ENCODE measurements at regions not wholly inside any gene's neighbourhood (a gene's known extent, or its start where the extent isn't known, plus 50 kb on each side); places are given as distances from the start of the nearest gene placed in this dataset.
"Not testable (repeated sequence)": the region's sequence is repeated elsewhere in the genome, so short reads cannot be mapped to it uniquely, and the experiment has no call there.

DNA sequence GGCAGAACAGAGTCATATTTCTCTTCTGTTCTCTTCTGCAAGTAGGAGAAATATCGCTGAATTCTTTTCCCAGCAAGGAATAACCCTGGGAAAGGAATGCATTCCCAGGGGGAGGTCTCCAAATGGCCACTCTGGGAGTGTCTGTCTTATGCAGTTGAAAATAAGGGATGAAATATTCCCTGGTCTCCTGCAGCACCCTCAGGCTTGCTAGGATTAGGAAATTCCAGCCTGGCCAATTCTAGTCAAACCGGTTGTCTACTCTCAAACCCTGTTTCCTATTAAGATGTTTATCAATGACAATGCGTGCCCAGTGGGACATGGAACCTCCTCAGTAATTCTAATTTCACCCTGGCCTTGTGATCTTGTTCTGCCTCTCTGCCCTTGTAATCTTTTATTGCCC is 501.1 kb upstream of the OLFM3 start:
- not testable (repeated sequence) for TF ChIP-seq RAD21, TCF12, YY1 (IDR thresholded peaks at IDR 0.05; ENCODE audit: low read depth)
- TF ChIP-seq, protein P1, sequence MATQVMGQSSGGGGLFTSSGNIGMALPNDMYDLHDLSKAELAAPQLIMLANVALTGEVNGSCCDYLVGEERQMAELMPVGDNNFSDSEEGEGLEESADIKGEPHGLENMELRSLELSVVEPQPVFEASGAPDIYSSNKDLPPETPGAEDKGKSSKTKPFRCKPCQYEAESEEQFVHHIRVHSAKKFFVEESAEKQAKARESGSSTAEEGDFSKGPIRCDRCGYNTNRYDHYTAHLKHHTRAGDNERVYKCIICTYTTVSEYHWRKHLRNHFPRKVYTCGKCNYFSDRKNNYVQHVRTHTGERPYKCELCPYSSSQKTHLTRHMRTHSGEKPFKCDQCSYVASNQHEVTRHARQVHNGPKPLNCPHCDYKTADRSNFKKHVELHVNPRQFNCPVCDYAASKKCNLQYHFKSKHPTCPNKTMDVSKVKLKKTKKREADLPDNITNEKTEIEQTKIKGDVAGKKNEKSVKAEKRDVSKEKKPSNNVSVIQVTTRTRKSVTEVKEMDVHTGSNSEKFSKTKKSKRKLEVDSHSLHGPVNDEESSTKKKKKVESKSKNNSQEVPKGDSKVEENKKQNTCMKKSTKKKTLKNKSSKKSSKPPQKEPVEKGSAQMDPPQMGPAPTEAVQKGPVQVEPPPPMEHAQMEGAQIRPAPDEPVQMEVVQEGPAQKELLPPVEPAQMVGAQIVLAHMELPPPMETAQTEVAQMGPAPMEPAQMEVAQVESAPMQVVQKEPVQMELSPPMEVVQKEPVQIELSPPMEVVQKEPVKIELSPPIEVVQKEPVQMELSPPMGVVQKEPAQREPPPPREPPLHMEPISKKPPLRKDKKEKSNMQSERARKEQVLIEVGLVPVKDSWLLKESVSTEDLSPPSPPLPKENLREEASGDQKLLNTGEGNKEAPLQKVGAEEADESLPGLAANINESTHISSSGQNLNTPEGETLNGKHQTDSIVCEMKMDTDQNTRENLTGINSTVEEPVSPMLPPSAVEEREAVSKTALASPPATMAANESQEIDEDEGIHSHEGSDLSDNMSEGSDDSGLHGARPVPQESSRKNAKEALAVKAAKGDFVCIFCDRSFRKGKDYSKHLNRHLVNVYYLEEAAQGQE (IDR thresholded peaks at IDR 0.05; ENCODE audit: low read depth), result not testable (repeated sequence)
